ENCODE measurements at regions not wholly inside any gene's neighbourhood (a gene's known extent, or its start where the extent isn't known, plus 50 kb on each side); places are given as distances from the start of the nearest gene placed in this dataset.

DNA sequence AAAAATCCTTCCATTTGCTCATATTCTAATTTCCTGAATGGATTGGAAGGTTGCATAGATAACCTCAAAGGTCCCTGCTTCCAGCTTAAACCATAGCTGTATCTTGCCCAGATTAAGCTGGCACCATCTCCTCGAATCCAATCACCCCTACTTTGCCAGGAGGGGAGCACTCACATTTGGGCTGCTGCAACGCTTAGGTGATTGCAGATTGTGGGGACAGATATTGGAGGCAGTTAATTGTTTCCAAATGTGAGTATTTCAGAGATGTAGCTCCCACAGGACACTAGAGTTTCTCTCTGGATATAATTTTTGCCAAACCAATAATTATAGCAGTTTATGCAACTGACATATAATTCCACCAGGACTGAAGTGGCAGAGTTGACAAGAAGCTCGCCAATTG lies 53.5 kb upstream of the ACSL1 start:
- DNase-seq: no peak

DNA sequence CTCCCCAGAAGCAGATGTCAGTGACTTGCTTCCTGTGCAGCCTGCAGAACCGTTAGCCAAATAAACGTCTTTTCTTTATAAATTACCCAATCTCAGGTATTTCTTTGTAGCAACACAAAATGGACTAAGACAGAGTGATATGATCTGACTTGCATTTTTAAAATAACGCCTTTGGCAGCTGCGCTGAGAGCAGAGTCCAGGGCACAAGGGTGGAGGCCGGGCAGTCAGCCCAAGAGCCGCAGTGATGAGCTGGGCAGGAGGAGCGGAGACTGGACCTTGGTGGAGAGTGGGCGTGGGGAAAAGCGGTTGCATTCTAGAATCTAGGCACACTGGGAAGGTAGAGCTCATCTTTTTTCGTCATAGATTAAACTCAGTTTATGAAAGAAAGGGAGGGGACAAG lies 56.5 kb upstream of the ACSL1 start:
- no peak for DNase-seq

DNA sequence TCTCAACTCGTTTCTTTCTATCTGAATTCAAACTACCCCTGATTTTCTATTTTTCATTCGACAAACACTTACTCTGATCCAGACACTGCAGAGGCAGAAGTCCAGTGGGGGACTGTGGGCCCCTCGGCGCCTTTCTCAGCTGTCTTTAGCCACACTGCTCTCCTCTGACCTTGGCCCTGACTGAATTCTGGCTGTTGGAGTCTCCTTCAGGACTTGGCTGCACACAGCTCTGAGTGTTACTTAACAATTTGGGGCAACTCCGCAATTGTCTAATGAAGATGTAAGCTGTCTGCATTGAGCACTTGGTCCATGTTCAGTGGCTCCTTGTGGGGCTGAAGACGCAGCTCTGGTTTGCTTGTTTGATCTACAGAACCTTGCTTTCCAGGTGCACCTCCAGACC lies 57.3 kb upstream of the ACSL1 start:
- no peak for DNase-seq

DNA sequence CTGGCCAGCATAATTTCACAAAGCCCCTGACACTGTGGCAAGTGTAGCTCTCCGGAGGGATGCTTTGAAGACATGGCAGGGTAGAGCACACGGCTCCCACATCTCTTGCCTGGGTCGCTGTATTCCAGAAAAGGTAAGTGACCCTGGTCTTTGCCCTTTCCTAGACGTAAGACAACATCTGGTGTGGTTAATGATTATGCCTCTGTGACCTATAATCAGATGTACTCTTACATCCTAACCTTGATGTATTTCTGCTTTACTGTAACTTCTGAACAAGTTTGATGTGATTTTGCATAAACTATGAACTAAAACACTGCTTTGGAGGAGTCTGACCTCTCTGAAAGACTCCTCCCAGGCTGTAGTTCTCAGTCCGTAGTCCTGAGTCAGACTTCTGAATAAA lies 59.1 kb upstream of the ACSL1 start:
- no peak for DNase-seq

DNA sequence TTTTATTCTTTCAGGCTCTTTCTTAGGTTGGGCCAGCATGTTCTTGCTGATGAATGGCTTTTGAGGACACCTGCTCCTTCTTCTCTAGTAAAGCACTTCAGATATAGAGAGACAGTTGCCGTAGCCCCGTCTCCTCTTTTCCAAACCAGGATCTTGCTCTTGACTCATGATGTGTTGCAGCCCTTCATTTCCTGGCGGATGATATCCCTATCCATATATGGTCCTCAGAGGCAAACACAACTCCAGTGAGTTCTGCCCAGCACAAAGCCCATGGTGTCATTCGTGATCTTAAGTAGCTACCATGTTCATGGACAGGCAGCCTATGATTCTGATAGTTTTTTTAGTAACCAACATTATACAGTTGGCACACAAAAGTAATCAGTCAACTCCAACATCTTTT lies 59.8 kb upstream of the ACSL1 start:
- DNase-seq: no peak

DNA sequence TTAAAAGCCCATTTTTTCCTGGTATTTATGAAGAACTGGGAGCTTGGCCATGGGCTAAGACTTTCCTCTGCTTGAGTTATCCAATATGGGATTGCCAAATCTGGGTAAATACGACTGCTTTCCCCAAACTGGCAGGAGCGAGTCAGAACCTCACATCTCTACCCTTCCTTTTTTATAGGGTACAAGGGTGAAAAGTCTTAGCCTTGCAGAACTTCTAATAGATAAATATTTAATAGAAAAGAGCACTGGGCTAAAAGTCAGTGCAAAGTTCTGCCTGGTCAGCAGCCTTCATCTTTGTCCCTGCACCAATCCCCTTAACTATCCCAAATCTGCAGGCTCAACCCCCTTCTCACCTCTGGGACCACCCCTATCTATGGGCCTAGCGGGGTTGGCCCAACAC lies 61.6 kb upstream of the ACSL1 start:
- no peak for DNase-seq

DNA sequence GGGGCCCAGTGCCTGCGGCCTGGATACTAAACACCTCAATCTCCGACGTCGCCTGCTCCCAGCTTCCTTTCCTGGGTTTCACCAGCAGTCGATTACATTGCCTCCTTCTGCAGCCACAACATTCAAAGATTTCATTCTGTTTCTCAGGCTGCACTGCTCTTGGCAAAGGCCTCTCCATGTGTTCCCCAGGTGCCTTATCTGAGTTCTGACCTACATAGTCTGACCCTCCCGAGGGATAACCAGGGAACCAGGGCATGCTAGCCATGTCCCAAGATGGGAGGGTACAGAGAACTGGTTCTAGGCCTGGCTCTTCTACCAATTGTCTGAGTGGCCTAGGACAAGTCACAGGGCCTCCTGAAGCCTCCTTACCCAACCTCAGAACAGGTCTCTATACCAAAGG lies 62.2 kb upstream of the ACSL1 start:
- no peak for DNase-seq

DNA sequence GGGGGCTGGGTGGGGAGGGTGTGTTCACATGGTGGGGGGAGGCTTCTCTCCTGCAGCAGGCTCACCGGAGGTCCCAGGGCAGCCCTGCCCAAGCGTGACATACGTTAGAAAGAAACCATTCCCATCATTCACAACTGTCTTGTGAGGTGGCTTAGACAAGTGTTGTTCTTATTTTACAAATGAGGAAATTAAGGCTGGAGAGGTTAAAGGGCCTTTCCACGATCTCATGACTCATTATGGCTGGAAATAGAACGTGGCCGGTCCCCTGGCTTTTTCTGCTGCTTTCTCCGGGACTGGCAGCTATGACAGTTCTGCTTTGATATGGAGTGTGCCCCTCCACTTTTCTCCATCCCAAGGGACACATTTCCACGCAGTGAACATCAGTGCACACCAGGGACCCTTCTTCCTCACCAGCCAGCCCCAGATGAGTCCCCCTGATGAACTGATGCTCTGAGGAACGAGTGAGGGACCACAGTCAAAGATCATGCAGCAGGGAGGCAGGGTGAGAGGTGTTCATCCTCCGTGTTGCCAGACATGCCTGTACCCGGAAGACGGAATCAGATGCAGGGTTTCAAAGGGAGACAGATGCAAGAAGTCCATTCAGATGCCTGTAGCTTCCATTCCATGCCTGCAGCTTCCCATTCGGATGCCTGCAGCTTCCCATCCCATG lies 64.0 kb upstream of the ACSL1 start:
- DNase-seq: no peak

DNA sequence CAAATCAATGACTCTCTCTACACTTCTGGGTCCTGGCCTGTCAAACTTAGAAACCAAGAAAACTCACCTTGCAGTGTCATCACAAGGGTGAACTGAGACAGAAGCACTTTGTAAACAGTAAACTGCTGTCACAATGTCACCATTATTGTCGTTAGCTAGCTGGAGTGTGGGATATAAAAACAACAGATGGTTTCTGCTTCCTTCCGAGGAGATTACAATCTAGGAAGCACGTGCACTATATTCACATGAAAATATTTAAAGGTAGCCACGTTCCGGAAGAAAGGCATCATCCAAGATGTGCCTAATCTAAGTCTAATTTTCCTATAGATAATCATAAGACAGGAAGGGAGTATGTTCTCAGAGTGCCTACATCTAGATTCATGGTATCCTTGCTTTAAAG lies 64.7 kb upstream of the ACSL1 start:
- no peak for DNase-seq

DNA sequence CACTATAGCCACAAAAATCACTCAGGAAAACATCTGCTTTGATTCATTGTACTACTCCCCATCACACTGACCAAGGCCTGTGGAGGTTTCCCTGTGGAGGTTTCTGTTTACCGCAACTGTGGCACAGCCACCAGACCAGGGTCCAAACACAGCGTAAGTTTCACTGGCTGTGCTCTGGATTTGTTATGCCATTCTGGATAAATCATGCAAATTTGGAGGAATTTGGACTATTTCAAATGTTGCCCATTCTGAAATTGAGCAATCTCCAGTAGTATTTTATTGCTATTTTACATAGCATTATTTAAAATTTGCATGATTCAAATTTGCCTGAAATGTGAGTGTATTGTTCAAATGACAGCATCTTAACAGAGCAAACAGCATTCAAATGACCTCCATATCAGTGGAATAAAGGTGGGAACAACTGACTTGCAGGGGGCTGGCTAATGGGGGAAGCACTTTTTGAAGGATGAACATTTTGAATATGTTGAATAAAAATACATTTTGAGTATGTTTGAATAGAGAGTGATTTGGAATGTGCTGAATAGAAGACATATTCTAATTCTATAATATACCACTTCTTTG lies 66.1 kb upstream of the ACSL1 start:
- no peak for DNase-seq

DNA sequence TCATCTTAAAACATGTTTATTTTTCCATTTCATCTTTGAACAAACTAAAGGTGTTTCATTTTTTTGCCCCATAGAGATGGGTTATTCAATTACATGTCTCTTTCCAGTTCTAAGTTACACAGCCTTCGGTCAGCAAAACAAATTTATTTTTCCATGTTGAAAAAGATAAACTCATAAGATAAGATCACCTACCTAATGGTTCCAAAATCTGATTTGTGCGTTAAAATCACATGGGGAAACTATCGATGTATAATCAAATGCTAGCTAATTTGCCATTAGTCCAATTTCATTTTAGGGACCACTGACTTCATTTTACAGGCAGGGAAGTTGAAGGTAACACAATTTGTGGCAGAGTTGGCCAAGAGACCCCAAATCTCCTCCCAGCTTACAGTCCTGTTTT lies 67.2 kb upstream of the ACSL1 start:
- no peak for DNase-seq

DNA sequence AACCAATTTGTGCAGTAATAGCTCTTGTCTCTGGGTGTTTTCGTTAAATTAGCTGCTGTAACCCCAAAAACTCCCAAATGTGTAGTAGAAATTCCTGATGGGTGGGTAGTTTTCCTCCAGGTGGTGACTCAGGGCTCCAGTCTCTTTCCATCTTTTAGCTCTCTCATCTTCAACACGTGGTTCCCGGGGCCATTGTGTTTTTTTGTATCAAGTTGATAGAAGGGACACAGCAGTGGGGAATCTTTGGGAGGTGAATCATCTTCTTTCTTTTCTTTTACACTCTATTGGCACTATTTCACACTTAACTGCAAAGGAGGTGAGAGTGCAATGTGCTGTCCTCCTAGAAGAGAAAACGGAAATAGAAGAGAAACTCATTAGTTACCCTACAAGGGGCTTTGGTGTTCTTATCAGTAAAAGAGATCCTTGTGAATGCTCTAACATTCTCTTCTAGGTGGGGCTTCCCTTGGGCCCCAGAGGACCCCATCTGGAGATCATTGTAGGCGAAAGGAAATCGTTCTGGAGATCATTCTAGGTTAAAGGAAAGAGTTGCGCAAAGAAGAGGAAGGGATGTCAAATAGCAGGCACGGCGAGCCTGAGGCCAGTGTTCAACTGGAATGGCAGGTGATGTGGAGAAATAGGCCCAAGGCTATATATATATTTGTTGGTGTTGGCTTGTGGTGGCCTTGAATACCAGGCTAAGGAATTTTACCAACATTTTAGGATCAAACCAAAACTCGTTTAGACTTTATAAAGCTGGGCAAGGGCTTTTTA lies 68.2 kb upstream of the ACSL1 start:
- no peak for DNase-seq

DNA sequence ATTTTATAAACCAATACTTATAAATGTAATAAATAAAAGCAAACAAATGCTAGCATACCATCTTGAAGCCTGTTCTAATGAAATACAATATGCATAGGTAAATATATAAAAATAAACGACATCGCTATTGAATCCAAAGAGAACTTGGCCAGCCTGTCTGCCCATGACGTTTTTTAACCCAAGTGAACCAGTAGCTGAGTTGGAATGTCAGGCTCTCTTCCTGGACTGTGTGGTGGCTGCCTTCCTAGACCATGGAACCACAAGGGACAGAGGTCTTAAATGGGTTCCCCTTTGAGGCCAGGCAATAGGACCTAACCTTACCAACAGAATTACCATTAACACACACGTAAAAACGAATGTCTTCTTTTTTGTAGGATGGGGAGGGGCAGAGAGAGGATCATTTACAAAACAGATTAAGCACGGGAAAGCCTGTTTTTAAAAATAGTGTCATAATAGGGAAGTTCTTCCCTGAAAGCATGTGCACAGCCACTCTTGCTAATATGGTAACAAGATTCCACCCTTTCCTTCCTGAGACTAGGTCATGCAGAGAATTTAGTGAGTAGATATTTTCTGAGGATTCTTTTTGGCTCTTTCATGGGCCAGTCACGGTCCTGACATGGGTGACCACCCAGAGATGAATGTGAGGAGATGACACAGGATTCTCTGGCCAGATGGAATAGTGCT lies 69.4 kb upstream of the ACSL1 start:
- no peak for DNase-seq

DNA sequence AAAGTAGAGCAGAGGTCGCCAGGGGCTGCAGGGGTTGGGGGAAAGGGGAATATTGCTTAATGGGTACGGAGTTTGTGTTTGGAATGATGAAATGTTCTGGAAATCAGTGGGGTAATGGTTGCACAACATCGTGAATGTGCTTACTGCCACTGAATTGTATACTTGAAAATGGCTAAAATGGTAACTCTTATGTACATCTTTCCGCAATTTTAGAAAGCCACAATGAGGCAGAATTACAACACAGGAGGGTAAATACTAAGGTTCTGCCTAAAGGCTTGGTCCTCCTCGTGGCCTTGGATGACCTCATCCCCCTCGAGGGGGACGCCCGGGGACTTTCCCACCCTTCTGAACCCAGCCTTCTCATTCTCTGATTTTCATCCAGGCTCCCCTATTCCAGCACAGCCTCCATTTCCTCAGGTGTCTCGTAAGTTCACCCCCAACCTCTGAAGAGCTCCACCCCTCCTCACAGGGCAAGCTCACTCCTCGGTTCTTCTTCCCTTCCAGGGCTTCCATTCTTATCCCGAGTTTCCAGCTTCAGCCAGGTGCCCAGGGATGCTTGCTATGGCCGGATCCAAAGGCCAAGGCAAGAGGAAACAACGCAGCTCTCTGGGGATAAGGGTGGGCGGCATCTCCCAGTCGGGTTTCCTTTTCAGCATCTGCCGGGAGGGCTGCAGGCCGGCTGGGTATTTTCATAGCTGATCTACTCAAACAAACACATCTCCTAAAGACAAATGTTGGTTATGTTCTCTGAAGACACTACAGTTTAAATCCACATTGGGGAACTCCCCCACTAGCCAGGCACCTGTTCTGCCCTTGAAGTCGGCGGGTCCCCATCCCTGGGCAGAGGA lies 71.3 kb upstream of the ACSL1 start:
- no peak for DNase-seq

DNA sequence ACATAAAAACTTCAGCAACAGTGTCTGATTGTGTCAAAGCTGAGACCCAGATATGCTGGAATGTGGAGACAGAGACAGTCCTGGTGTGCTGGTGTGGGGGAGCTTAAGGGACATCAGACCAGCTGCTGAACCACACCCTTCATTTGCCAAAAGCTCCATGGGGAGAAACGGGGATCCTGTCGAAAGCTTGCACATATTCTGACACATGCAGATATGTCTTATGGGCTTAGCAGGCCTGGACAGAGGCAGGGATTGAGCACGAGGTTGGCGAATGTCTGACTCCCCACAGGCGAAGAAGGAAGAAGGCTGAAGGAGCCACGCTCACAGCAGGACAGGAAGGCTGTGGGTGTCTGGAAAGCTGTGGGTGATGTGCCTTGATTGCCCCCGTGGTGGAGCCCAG lies 72.1 kb upstream of the ACSL1 start:
- no peak for DNase-seq

DNA sequence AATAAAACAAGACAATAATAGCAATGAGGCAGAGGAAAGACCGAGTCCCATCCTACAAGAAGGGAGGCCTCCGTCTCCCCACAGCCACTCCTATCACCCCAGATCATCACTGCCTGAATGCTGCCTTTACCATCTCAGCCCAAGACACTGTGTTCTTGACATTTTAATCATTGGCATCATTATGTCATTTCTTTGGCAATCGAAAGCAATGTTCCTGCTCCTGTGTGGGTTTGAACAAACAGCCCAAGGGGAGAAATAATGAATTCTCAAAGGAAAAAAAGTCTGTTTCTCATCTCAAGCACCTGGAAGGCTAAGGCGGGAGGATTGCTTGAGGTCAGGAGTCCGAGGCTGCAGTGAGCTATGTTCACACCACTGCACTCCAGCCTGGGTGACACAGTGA lies 73.0 kb upstream of the ACSL1 start:
- no peak for DNase-seq

DNA sequence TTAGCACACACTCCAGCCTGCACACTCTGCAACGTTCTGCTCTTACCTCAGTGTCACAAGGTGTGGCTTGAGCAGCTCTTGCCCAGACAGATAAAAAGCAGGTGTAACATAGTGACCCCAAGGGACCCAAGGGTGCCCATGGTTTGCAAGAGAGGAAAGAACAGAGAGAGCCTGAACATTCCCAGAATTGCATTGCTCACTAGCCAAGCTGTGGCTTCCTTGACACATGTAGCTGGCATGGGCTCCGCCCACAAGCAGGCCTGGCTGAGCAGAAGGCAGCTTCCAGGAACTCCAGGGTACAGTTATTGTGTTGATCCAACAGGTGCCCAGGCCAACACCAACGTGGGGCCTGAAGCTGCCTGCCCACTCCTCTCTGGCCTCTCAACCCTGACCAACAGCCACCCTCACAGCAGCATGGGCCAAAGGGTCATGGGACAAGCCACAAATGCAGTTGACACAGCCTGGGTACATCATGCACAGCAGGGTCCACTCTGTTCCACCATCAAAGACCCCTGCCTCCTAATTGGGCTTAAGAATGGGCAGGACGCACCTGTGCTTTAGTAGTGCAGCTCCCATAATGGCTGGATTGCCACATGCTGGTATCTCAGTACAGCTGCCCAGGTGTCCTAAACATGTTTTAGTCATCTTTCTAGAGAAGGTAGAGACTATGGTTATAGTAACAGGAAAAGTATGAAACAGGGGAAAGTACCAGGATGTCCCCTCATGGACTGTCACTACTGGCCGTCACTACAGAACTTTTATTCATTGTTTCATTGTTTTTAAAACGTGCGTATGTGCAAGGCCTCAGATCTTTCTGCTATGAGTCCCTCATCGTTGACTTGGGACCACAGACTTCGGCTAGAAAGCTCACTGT lies 73.7 kb upstream of the ACSL1 start:
- no peak for DNase-seq

DNA sequence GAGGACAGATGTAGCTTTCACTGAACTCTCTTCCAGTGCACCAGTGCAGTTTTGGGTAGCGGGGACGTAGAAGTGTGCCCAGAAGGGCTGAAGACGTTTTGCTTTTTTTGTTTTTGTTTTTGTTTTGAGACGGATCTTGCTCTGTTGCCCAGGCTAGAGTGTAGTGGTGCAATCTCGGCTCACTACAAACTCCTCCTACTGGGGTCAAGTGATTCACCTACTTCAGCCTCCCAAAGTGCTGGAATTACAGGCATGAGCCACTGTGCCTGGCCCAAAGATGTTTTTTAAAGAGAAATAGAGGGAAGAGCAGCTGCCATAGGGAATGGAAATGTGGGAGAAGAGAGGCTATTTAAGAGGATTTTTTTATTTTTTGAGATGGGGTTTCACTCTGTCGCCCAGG lies 74.4 kb upstream of the ACSL1 start:
- no peak for DNase-seq

DNA sequence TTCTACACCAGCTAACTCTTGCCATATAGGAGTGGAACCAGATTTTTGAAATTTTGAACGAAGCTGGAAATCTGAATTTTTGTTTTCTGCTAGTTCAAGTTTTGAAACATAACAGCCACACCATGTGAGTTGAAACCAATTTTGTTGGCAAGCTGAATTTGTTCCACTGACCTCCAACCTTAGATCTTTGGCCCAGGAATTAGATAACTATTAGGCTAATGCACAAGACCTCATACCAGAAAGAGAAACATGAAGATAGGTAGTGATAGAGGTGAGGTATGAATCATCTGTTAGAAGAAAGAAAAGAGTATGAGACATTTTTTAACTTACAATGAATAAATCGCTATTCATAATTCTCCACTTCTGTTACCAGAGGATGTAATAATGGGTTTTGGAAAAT lies 76.8 kb upstream of the ACSL1 start:
- DNase-seq: no peak

DNA sequence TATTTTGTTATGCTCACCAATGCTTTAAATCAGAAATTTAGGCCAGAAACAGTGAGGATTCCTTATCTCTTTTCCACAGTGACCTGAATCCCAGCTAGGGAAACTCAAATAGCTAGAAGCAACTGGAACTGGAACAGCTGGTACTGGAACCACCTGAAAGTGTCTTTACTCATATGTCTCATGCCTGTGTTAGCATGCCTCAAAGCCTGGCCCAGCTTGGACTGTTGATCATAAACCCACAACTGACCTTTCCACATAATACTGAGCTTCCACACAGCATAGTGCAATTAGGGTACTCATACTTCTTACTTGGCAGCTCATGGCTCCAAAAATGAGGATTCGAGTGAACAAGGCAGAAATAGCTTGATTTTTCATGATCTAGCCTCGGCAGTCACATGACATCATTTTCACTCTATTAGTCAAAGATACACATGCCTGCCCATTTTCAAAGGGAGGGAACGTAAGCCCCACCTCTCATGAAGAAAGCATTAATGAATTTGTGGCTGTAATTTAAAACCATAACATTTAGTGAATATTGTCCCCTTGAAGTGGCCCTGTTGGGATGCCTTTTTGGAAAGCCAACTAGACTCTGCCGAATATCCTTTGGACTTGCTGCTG lies 80.8 kb upstream of the ACSL1 start:
- no peak for DNase-seq

DNA sequence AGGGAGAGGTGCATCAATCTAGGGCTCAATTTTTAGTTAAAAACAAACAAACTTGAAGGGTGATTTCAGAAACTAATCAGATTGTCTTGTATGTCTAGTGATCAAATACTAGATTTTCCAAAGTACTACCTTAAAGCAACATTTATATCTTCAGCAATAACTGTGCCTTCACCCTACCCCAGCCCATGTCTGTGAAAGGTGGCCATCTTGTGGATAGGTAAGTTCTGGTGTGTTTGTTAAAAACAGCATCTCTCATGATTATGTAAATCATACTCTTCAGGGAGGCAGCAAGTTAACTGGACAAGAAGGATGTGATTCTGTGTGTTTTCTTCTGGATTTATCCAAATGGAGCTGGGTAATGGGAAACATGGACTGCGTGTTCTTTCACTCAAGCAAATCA lies 81.4 kb upstream of the ACSL1 start:
- DNase-seq: no peak

DNA sequence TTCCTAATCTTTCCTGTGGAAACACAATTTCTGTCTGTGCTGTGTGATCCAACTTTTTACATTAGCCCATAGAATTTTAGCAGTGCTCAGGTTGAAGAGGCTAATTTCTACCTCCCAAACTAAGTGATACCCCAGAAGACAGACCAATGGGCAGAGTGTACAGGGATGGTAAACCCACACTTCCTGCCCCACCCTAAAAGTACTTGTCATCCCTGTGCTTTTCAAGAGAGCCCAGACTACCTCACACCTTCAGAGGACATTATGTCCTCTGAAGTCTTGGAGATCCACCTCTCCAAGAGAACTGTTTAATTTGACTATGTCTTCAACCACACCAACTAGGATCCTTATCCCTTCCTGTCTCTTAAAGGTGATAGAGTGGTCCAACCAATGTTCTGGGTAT lies 82.0 kb upstream of the ACSL1 start:
- no peak for DNase-seq
